Bronchial epithelial cell (primary cell): ENCODE measurements at regions not wholly inside any gene's neighbourhood (a gene's known extent, or its start where the extent isn't known, plus 50 kb on each side); places are given as distances from the start of the nearest gene placed in this dataset.

Experiments
- DNase-seq: peaks from one replicate; pipeline ENCODE4 v3.0.0-alpha.2; 2010; ENCODE audit warnings: low read depth
- FAIRE-seq: peaks from 2 replicates; lab custom pipeline; 2011; peaks lifted over from hg19 to GRCh38; lab: Jason Lieb, UNC
- H3K27me3 ChIP-seq: 2 replicates; pipeline ENCODE4 v1.5.1; 2011; ENCODE audit warnings: low read length; ENCODE audit not compliant: control insufficient read depth, insufficient read depth
- H3K36me3 ChIP-seq: 2 replicates; pipeline ENCODE4 v1.5.1; 2011; ENCODE audit warnings: low read length; ENCODE audit not compliant: control insufficient read depth, insufficient read depth
- H3K4me3 ChIP-seq: 2 replicates; pipeline ENCODE4 v1.5.1; 2011; ENCODE audit warnings: mild to moderate bottlenecking, low read depth, low read length, control low read depth
- CTCF ChIP-seq: IDR thresholded peaks from 2 replicates; pipeline ENCODE4 v1.5.1; 2011; ENCODE audit warnings: mild to moderate bottlenecking, moderate library complexity, low read length, control low read depth, inconsistent platforms; ENCODE audit not compliant: insufficient read depth, severe bottlenecking

GRCh38 chr1:191589536-191589935 lies 568.7 kb upstream of the RGS18 start:
- TF ChIP-seq CTCF = no peak
- DNase-seq = no peak
- Histone ChIP-seq H3K27me3 (no peaks in the 10 kb centered on the region), H3K4me3 (no peak overlapping the region), H3K36me3 (no peaks in the 10 kb centered on the region)
- FAIRE-seq = no peak

- TF ChIP-seq CTCF = no peak
- Histone ChIP-seq H3K4me3 (no peak overlapping the region), H3K27me3 (no peaks in the 10 kb centered on the region), H3K36me3 (no peaks in the 10 kb centered on the region)
- DNase-seq = no peak
- FAIRE-seq = no peak
Measured at GRCh38 chr1:191590578-191590977, 567.7 kb upstream of the RGS18 start.

- no peak for TF ChIP-seq CTCF
Measured at GRCh38 chr1:191592039-191592438, 566.2 kb upstream of the RGS18 start.

GRCh38 chr1:191592907-191593306 lies 565.4 kb upstream of the RGS18 start:
- FAIRE-seq (no peak), DNase-seq (no peak)
- Histone ChIP-seq H3K36me3 (no peaks in the 10 kb centered on the region), H3K27me3 (no peaks in the 10 kb centered on the region), H3K4me3 (no peak overlapping the region)
- TF ChIP-seq CTCF = no peak

More at GRCh38 chr1:191592039-191592438, 566.2 kb upstream of the RGS18 start:
- FAIRE-seq = no peak
- DNase-seq = no peak
- Histone ChIP-seq H3K4me3 (no peak overlapping the region), H3K27me3 (no peaks in the 10 kb centered on the region), H3K36me3 (no peaks in the 10 kb centered on the region)

GRCh38 chr1:191595170-191595569 lies 563.1 kb upstream of the RGS18 start:
- H3K4me3 ChIP-seq = no peak overlapping the region
- no peak for TF ChIP-seq CTCF
- H3K27me3 ChIP-seq = no peaks in the 10 kb centered on the region
- H3K36me3 ChIP-seq = no peaks in the 10 kb centered on the region
- DNase-seq (no peak), FAIRE-seq (no peak)

- DNase-seq = peak; percentile 71
- FAIRE-seq = no peak
- Histone ChIP-seq H3K4me3 (no peak overlapping the region), H3K27me3 (no peaks in the 10 kb centered on the region), H3K36me3 (no peaks in the 10 kb centered on the region)
- no peak for TF ChIP-seq CTCF
Measured at GRCh38 chr1:191608367-191608766, 549.9 kb upstream of the RGS18 start.
